Stimulated activated CD8-positive, alpha-beta memory T cell treated with anti-CD3 and anti-CD28 coated beads, Interleukin-4, amount 100 ng/mL, for 48 hours (primary cell): ENCODE measurements at regions not wholly inside any gene's neighbourhood (a gene's known extent, or its start where the extent isn't known, plus 50 kb on each side); places are given as distances from the start of the nearest gene placed in this dataset.

Source experiments
- DNase-seq: peaks from one replicate; pipeline ENCODE4 v3.0.0-alpha.2; 2020

DNA sequence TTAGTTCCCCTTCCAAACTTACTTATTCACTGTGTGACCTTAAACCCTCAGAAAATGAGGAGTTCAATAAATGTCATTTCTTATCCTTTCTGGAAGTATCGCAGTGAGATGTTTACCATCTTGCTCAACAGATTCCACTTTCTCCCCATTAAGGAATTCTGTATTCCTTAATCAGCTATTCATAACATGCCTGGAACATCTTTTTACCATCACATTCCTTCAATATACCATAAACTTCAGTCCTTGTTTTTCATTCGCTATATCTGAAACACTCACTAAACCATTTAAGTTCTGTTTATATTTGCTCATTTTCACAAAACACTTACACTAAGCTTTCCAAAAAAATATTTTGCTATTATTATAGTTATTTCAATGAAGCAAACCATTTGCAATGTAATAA lies 1158.6 kb downstream of the CDH12 start:
- DNase-seq: no peak

DNA sequence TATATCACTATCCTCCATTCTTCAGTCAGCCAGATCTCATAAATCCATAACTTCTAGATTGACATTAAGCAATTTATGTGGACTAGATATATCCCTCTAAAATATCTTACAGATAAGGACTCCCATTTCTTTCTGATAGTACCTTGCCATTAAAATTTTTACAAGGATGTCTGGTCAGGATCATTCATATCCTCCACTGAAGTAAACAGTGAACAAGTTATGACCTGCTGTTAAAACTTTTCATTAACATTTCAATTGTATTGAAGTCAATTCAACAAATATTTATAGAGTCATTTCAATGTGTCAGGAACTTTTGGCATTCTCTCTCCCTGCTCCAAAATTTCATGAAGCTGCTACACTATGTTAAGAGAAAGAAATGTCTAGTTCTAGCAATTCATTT lies 1159.6 kb downstream of the CDH12 start:
- no peak for DNase-seq

DNA sequence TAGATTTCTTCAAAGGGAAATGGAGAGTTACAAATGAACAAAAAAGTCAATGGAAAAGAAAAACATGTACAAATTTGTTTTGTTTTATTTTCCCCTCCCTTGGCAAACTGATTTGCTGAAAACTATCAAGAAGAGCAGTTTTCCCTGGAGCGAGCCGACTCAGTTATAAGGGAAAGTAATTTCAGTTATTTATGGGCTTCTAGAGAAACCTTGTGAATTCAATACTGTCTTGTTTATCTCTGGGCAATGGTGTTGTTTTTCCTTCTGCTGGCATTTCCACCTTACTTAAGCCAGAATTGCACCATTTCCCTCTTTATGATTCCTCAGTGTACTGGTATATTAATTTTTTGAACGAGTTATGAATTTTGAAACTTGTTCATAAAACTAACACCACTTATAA lies 1163.6 kb downstream of the CDH12 start:
- no peak for DNase-seq

DNA sequence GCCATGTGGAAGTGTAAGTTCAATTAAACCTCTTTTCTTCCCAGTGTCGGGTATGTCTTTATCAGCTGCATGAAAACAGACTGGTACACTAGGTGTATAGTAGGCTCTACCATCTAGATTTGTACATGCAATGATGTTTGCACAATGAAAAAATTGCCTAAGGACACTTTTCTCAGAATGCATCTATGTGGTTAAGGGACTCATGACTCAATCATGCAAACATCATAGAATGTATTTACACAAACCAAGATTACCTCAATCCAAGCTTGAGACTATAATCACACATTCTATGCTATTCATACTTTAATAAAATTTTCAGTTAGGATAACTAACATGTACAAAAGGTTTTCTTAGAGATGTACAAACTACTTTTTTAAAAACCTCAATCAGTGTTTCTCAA lies 1164.5 kb downstream of the CDH12 start:
- no peak for DNase-seq

- no peak for DNase-seq
These were observed 1165.5 kb downstream of the CDH12 start for GRCh38 chr5:21687621-21688020.

GRCh38 chr5:21686706-21687105 lies 1166.4 kb downstream of the CDH12 start:
- DNase-seq: no peak

- DNase-seq: no peak
These were observed 1167.6 kb downstream of the CDH12 start for GRCh38 chr5:21685522-21685921.

DNA sequence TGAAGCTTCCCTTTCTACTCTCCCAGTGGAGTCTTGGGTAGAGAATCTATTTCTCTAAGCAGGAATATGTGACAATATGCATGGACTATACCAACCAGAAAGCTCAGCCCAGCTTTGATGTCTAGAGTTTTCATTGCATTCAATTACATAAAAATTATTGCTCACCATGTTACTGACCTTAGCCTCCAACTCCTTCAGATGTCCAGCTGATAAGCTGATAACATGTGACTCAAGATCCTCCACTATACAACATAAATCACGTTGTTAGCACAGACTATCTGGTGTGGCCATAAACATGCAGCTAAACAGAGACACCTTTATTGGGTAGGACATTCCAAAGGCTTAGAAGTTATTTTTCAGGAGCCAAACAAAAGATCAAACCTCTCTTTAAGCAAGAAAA lies 1168.2 kb downstream of the CDH12 start:
- no peak for DNase-seq

GRCh38 chr5:21681911-21682310 lies 1171.2 kb downstream of the CDH12 start:
- no peak for DNase-seq

- no peak for DNase-seq
These were observed 1172.5 kb downstream of the CDH12 start for GRCh38 chr5:21680641-21681040.

GRCh38 chr5:21680196-21680595 lies 1172.9 kb downstream of the CDH12 start:
- no peak for DNase-seq

DNA sequence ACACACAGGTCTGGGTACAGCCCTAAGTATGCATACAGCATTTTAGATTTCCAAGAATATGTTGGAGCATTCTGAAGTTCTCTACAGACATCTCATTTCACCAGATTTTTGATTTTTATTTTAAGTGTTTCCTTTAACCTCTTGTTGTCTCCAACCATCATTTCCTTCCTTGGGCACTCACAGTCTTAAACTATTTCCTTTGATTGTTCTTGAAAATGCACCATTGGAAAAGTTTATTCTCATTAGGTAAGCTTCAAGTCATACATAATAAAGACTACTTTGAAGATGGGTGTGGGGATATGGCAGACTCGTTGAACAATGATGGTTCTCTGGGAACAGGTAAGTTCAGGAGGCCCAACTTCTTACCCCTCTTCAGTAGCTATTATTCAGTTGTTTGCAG lies 1174.6 kb downstream of the CDH12 start:
- DNase-seq: no peak

- DNase-seq: no peak
These were observed 1180.2 kb downstream of the CDH12 start for GRCh38 chr5:21672911-21673310.

- no peak for DNase-seq
These were observed 1180.8 kb downstream of the CDH12 start for GRCh38 chr5:21672360-21672759.

GRCh38 chr5:21665524-21665923 lies 1187.6 kb downstream of the CDH12 start:
- no peak for DNase-seq

- no peak for DNase-seq
These were observed 1190.1 kb downstream of the CDH12 start for GRCh38 chr5:21663082-21663481.

- no peak for DNase-seq
These were observed 1192.0 kb downstream of the CDH12 start for GRCh38 chr5:21661184-21661583.

GRCh38 chr5:21654556-21654955 lies 1198.6 kb downstream of the CDH12 start:
- no peak for DNase-seq

GRCh38 chr5:21649969-21650368 lies 1203.2 kb downstream of the CDH12 start:
- no peak for DNase-seq

- no peak for DNase-seq
These were observed 1206.7 kb downstream of the CDH12 start for GRCh38 chr5:21646469-21646868.

- DNase-seq: no peak
These were observed 1209.1 kb downstream of the CDH12 start for GRCh38 chr5:21644032-21644431.

DNA sequence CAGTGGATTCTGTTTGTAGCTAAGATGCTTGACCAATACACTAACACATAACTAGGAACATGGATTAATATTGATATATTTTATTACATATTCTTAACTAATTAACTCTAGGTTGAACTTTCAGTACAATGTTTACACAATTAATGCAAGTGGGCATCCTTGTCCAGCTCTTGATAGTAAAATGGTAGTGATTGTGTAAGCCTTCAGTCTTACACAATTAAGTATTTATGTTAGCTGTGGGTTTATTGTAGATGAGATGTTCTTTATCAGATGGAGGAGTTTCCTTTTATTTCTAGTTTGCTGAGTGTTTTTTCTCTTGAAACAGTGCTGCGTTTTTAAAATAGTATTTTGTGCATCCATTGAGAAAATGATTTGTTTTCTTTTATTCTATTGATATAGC lies 1210.8 kb downstream of the CDH12 start:
- no peak for DNase-seq

DNA sequence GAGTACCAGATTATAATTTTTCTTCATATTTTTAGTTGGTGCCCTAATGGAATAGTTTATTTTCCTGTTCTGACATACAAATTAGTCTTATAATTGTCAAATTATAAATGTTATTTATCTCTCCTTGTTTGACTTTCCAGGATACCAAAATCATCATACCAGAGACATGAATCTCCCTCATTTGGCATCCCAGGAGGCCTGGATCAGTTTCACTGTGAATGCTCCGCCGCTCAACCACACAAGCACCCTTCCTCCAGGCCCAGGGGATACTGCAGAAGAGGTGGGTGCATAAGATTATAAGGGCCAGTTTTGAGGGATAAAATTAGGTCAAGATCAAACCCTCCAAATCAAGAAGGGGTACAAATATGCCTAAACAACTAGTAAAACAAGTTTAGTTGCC lies 1229.3 kb downstream of the CDH12 start:
- DNase-seq: no peak

- no peak for DNase-seq
These were observed 1237.9 kb downstream of the CDH12 start for GRCh38 chr5:21615195-21615765.

DNA sequence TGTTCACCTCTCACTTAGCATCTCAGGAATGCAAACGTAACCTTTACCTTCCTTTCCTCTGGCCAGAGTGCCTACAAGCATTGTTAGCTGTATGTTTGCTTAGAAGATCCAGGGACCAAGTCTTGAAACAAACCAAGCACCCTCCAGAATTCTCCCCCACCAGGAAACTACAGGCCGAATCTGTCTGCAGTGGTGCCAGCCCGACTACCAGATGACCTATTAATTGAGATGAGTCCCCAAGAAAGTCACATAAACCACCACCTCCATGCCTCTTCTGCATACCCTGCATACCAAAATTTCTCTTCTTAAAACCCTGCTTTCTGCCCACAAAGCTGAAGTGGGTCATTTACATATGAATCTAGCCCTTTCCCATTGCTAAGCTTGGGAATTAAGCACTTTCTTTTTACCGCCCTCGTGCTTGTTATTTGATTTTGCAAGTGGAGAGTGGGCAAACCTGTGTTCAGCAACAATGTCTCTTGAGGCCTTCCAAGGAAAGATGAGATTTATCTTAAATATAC lies 1239.1 kb downstream of the CDH12 start:
- DNase-seq: no peak

- no peak for DNase-seq
These were observed 1249.3 kb downstream of the CDH12 start for GRCh38 chr5:21603796-21604195.
